DMS53 treated with DMSO at 0.1 percent for 48 hours (cell line): ENCODE measurements at regions not wholly inside any gene's neighbourhood (a gene's known extent, or its start where the extent isn't known, plus 50 kb on each side); places are given as distances from the start of the nearest gene placed in this dataset.

Experiments used
- DNase-seq: peaks from one replicate; lab custom pipeline; 2025; ENCODE audit not compliant: unreplicated experiment; lab: John Stamatoyannopoulos, UW

GRCh38 chr5:165202519-165202910 lies 1697.1 kb downstream of the MAT2B start:
- no peak for DNase-seq

- DNase-seq = no peak
Measured at GRCh38 chr5:165209101-165209727, 1703.8 kb downstream of the MAT2B start.

- no peak for DNase-seq
Measured at GRCh38 chr5:165224366-165225045, 1719.1 kb downstream of the MAT2B start.

GRCh38 chr5:165227515-165227914 lies 1722.1 kb downstream of the MAT2B start:
- DNase-seq = no peak

- DNase-seq = no peak
Measured at GRCh38 chr5:165228184-165228583, 1722.8 kb downstream of the MAT2B start.

- no peak for DNase-seq
Measured at GRCh38 chr5:165231821-165232508, 1726.5 kb downstream of the MAT2B start.

- no peak for DNase-seq
Measured at GRCh38 chr5:165232509-165233028, 1727.2 kb downstream of the MAT2B start.

GRCh38 chr5:165241811-165242210 lies 1736.4 kb downstream of the MAT2B start:
- DNase-seq = no peak

- DNase-seq = no peak
Measured at GRCh38 chr5:165242646-165243045, 1737.2 kb downstream of the MAT2B start.

- DNase-seq = no peak
Measured at GRCh38 chr5:165244407-165244806, 1739.0 kb downstream of the MAT2B start.

- DNase-seq = no peak
Measured at GRCh38 chr5:165258197-165258771, 1752.9 kb downstream of the MAT2B start.

GRCh38 chr5:165260426-165260825 lies 1755.0 kb downstream of the MAT2B start:
- no peak for DNase-seq

- DNase-seq = no peak
Measured at GRCh38 chr5:165263536-165263935, 1758.1 kb downstream of the MAT2B start.

GRCh38 chr5:165266939-165267338 lies 1761.5 kb downstream of the MAT2B start:
- no peak for DNase-seq

GRCh38 chr5:165272436-165272835 lies 1767.0 kb downstream of the MAT2B start:
- DNase-seq = no peak

- DNase-seq = no peak
Measured at GRCh38 chr5:165277661-165278060, 1772.2 kb downstream of the MAT2B start.

- no peak for DNase-seq
Measured at GRCh38 chr5:165282491-165282890, 1777.1 kb downstream of the MAT2B start.

GRCh38 chr5:165286692-165287091 lies 1781.3 kb downstream of the MAT2B start:
- no peak for DNase-seq

GRCh38 chr5:165290535-165290934 lies 1785.1 kb downstream of the MAT2B start:
- no peak for DNase-seq

GRCh38 chr5:165296401-165297130 lies 1791.1 kb downstream of the MAT2B start:
- DNase-seq = no peak
